ENCODE measurements at regions not wholly inside any gene's neighbourhood (a gene's known extent, or its start where the extent isn't known, plus 50 kb on each side); places are given as distances from the start of the nearest gene placed in this dataset.

GRCh38 chr20:24870881-24871280 is 78.2 kb upstream of the CST7 start:
- TF ChIP-seq CTCF (IDR thresholded peaks at IDR 0.05): no peak

GRCh38 chr20:24871480-24872213 is 77.4 kb upstream of the CST7 start:
- Mint-ChIP-seq H3K27ac (no peak overlapping the region), H3K36me3 (no peaks in the 10 kb centered on the region), H3K4me1 (peaks cover 5% of the 10 kb centered on the region), H3K9me3 (peaks cover 0 to 8% (median 3%) of the 10 kb centered on the region in 7 donors), H3K27me3 (ENCODE audit: low read depth in 3 of 3) (peaks cover 0 to 4% (median 0%) of the 10 kb centered on the region in 3 donors), H3K4me3 (no peak overlapping the region)
- Histone ChIP-seq H3K4me1 (ENCODE audit: control insufficient read depth in 1 of 2, insufficient read depth in 2 of 2, low read length in 2 of 2) (no peaks in the 10 kb centered on the region), H3K4me2 (replicated peaks; ENCODE audit: extremely low read depth, low read length, poor library complexity, severe bottlenecking) (no peak overlapping the region), H3K27me3 (ENCODE audit: control insufficient read depth in 2 of 2, insufficient read depth in 2 of 2, low read length in 2 of 2) (peaks cover 0 to 2% of the 10 kb centered on the region in 2 donors), H2AFZ (ENCODE audit: insufficient read depth, low read depth, low read length, poor library complexity, severe bottlenecking) (no peak overlapping the region), H3K9ac (ENCODE audit: insufficient read depth, low read length, poor library complexity, severe bottlenecking) (no peak overlapping the region), H3K79me2 (ENCODE audit: insufficient read depth, low read length) (no peaks in the 10 kb centered on the region), H3K9me3 (replicated peaks in 1 of 2; ENCODE audit: control insufficient read depth in 1 of 2, insufficient read depth in 1 of 2, low read length in 2 of 2) (peaks cover 0 to 2% of the 10 kb centered on the region in 2 donors), H3K4me3 (replicated peaks in 1 of 3; ENCODE audit: low read depth in 2 of 3, low read length in 3 of 3) (no peak overlapping the region), H3K27ac (ENCODE audit: low read depth in 1 of 2, low read length in 2 of 2) (no peak overlapping the region), H3K36me3 (replicated peaks in 1 of 2; ENCODE audit: control insufficient read depth in 1 of 2, insufficient read depth in 2 of 2, low read length in 2 of 2) (no peaks in the 10 kb centered on the region), H4K20me1 (ENCODE audit: insufficient read depth, low read length) (no peaks in the 10 kb centered on the region)
- TF ChIP-seq CTCF (IDR thresholded peaks at IDR 0.05): no peak
- no peak for DNase-seq
- WGBS (ENCODE audit: insufficient coverage): 90% methylated on average over 9 of the region's 13 CpGs
- intact Hi-C loops (cut with micrococcal nuclease): no loop called here

More at GRCh38 chr20:24870881-24871280, 78.2 kb upstream of the CST7 start:
- intact Hi-C loops (cut with micrococcal nuclease): no loop called here
- H3K36me3 Mint-ChIP-seq: no peaks in the 10 kb centered on the region
- Histone ChIP-seq H3K36me3 (replicated peaks in 1 of 2; ENCODE audit: control insufficient read depth in 1 of 2, insufficient read depth in 2 of 2, low read length in 2 of 2) (no peaks in the 10 kb centered on the region), H3K4me1 (ENCODE audit: control insufficient read depth in 1 of 2, insufficient read depth in 2 of 2, low read length in 2 of 2) (no peaks in the 10 kb centered on the region), H3K27me3 (ENCODE audit: control insufficient read depth in 2 of 2, insufficient read depth in 2 of 2, low read length in 2 of 2) (peaks cover 0 to 2% of the 10 kb centered on the region in 2 donors), H3K9ac (ENCODE audit: insufficient read depth, low read length, poor library complexity, severe bottlenecking) (no peak overlapping the region), H3K79me2 (ENCODE audit: insufficient read depth, low read length) (no peaks in the 10 kb centered on the region), H3K9me3 (replicated peaks in 1 of 2; ENCODE audit: control insufficient read depth in 1 of 2, insufficient read depth in 1 of 2, low read length in 2 of 2) (peaks cover 5 to 7% of the 10 kb centered on the region in 2 donors), H3K4me3 (replicated peaks in 1 of 3; ENCODE audit: low read depth in 2 of 3, low read length in 3 of 3) (no peak overlapping the region), H2AFZ (ENCODE audit: insufficient read depth, low read depth, low read length, poor library complexity, severe bottlenecking) (no peak overlapping the region), H3K27ac (ENCODE audit: low read depth in 1 of 2, low read length in 2 of 2) (no peak overlapping the region), H3K4me2 (replicated peaks; ENCODE audit: extremely low read depth, low read length, poor library complexity, severe bottlenecking) (no peak overlapping the region), H4K20me1 (ENCODE audit: insufficient read depth, low read length) (no peaks in the 10 kb centered on the region)
- peaks cover 5% of the 10 kb centered on the region for H3K4me1 Mint-ChIP-seq
- 97% methylated on average over 7 of the region's 8 CpGs for WGBS (ENCODE audit: insufficient coverage)
- no peak overlapping the region for H3K4me3 Mint-ChIP-seq
- DNase-seq: no peak
- peaks cover 0 to 4% (median under 1%) of the 10 kb centered on the region in 3 donors for H3K27me3 Mint-ChIP-seq (ENCODE audit: low read depth in 3 of 3)
- peaks cover 0 to 14% (median 7%) of the 10 kb centered on the region in 7 donors for H3K9me3 Mint-ChIP-seq
- no peak overlapping the region for H3K27ac Mint-ChIP-seq

Data from CD14-positive monocyte (primary cell).